NCI-H1105 treated with DMSO at 0.1 percent for 48 hours (cell line): ENCODE measurements at regions not wholly inside any gene's neighbourhood (a gene's known extent, or its start where the extent isn't known, plus 50 kb on each side); places are given as distances from the start of the nearest gene placed in this dataset.
"Not testable (repeated sequence)": the region's sequence is repeated elsewhere in the genome, so short reads cannot be mapped to it uniquely, and the experiment has no call there.

Experiments used
- DNase-seq: peaks from one replicate; lab custom pipeline; 2025; lab: John Stamatoyannopoulos, UW

- DNase-seq: no peak
These were observed 107.8 kb upstream of the BCL6 start for GRCh38 chr3:187852842-187853730.

- DNase-seq: no peak
These were observed 109.9 kb upstream of the BCL6 start for GRCh38 chr3:187855131-187855530.

GRCh38 chr3:187856555-187856954, 111.3 kb upstream of the BCL6 start:
- DNase-seq: no peak

GRCh38 chr3:187858041-187858440, 112.8 kb upstream of the BCL6 start:
- no peak for DNase-seq

- DNase-seq: no peak
These were observed 113.4 kb upstream of the BCL6 start for GRCh38 chr3:187858711-187859110.

- not testable (repeated sequence) for DNase-seq
These were observed 117.5 kb upstream of the BCL6 start for GRCh38 chr3:187862701-187863277.

GRCh38 chr3:187870360-187871203, 125.3 kb upstream of the BCL6 start:
- no peak for DNase-seq

GRCh38 chr3:187871204-187871591, 125.9 kb upstream of the BCL6 start:
- DNase-seq: no peak

- DNase-seq: no peak
These were observed 126.6 kb upstream of the BCL6 start for GRCh38 chr3:187871848-187872247.

- DNase-seq: no peak
These were observed 128.6 kb upstream of the BCL6 start for GRCh38 chr3:187873843-187874242.

- DNase-seq: no peak
These were observed 130.6 kb upstream of the BCL6 start for GRCh38 chr3:187875863-187876262.

- no peak for DNase-seq
These were observed 133.7 kb upstream of the BCL6 start for GRCh38 chr3:187878772-187879518.

- no peak for DNase-seq
These were observed 135.2 kb upstream of the BCL6 start for GRCh38 chr3:187880441-187880840.

- no peak for DNase-seq
These were observed 135.6 kb upstream of the BCL6 start for GRCh38 chr3:187880851-187881250.

- no peak for DNase-seq
These were observed 143.4 kb upstream of the BCL6 start for GRCh38 chr3:187888701-187889100.

- DNase-seq: no peak
These were observed 143.8 kb upstream of the BCL6 start for GRCh38 chr3:187889106-187889505.

GRCh38 chr3:187889601-187890404, 144.5 kb upstream of the BCL6 start:
- DNase-seq: no peak

- not testable (repeated sequence) for DNase-seq
These were observed 145.1 kb upstream of the BCL6 start for GRCh38 chr3:187890405-187890752.

- DNase-seq: no peak
These were observed 151.4 kb upstream of the BCL6 start for GRCh38 chr3:187896646-187897045.

- no peak for DNase-seq
These were observed 154.0 kb upstream of the BCL6 start for GRCh38 chr3:187899246-187899645.
